GM12878 (cell line): ENCODE measurements at regions not wholly inside any gene's neighbourhood (a gene's known extent, or its start where the extent isn't known, plus 50 kb on each side); places are given as distances from the start of the nearest gene placed in this dataset.

Source experiments
- NFYB ChIP-seq: IDR thresholded peaks from 2 replicates; pipeline ENCODE4 v1.6.1; 2011; ENCODE audit warnings: low read depth, mild to moderate bottlenecking, low read length, improper control_type of control experiment, moderate library complexity; ENCODE audit not compliant: insufficient read depth
- POLR2A ChIP-seq: IDR thresholded peaks from 2 replicates; pipeline ENCODE4 v1.6.1; 2011; ENCODE audit warnings: low read depth, mild to moderate bottlenecking, low read length

- TF ChIP-seq POLR2A (no peak), NFYB (no peak)
Measured at GRCh38 chr14:100408350-100409002, 85.3 kb downstream of the SLC25A47 start.
